ENCODE measurements at regions not wholly inside any gene's neighbourhood (a gene's known extent, or its start where the extent isn't known, plus 50 kb on each side); places are given as distances from the start of the nearest gene placed in this dataset.

DNA sequence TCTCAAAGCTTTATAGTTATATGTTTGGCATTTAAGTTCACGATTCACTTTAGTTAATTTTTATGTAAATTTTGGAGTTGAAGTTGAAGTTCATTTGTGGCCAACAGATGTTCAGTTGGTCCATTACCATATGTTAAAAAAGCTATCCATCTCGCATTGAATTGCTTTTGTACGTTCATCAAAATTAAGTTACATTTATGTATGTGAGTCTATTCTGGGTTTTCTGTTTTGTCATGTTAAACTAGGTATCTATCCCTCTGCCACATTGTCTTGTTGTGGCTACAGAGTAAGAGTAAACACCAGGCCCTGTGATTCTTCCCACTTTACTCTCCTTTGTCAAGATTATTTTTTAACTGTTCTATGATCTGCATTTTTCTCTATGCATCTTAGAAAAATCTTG lies 237.3 kb downstream of the BMP2 start:
- TF ChIP-seq, protein P1, sequence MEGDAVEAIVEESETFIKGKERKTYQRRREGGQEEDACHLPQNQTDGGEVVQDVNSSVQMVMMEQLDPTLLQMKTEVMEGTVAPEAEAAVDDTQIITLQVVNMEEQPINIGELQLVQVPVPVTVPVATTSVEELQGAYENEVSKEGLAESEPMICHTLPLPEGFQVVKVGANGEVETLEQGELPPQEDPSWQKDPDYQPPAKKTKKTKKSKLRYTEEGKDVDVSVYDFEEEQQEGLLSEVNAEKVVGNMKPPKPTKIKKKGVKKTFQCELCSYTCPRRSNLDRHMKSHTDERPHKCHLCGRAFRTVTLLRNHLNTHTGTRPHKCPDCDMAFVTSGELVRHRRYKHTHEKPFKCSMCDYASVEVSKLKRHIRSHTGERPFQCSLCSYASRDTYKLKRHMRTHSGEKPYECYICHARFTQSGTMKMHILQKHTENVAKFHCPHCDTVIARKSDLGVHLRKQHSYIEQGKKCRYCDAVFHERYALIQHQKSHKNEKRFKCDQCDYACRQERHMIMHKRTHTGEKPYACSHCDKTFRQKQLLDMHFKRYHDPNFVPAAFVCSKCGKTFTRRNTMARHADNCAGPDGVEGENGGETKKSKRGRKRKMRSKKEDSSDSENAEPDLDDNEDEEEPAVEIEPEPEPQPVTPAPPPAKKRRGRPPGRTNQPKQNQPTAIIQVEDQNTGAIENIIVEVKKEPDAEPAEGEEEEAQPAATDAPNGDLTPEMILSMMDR (IDR thresholded peaks at IDR 0.05), result no peak
- TF ChIP-seq POLR2A (IDR thresholded peaks at IDR 0.05), result no peak
